HEK293 (cell line): ENCODE measurements at regions not wholly inside any gene's neighbourhood (a gene's known extent, or its start where the extent isn't known, plus 50 kb on each side); places are given as distances from the start of the nearest gene placed in this dataset.

Source experiments
- ZFP41 ChIP-seq: fragments of 450-650 bp; formaldehyde crosslinking; IDR thresholded peaks from 2 replicates; pipeline ENCODE4 v1.5.1; 2016; ENCODE audit warnings: missing biosample characterization, missing genetic modification characterization, borderline replicate concordance
- ZNF274 ChIP-seq, 2 experiments: fragments of 200-500 bp in 1 of 2; fragments of 450-650 bp in 1 of 2; sonication (Bioruptor generic) in 1 of 2; formaldehyde crosslinking in 1 of 2; IDR thresholded peaks; 2 replicates each; pipeline versions ENCODE4 v1.5.1 to v1.6.1; 2014 to 2016; ENCODE audit warnings: borderline replicate concordance in 1 of 2, inconsistent platforms in 1 of 2, low read length in 1 of 2, missing biosample characterization in 1 of 2, missing genetic modification characterization in 1 of 2
- ZNF830 ChIP-seq: fragments of 450-650 bp; IDR thresholded peaks from 2 replicates; pipeline ENCODE4 v1.5.0; 2018; ENCODE audit warnings: missing biosample characterization, missing genetic modification characterization, low read depth, mild to moderate bottlenecking, moderate library complexity
- ZSCAN30 ChIP-seq: fragments of 450-650 bp; IDR thresholded peaks from 2 replicates; pipeline ENCODE4 v1.5.1; 2018; ENCODE audit warnings: missing biosample characterization, mild to moderate bottlenecking, missing genetic modification characterization, moderate library complexity
- TF ChIP-seq, protein P1 (sequence below): fragments of 450-650 bp; formaldehyde crosslinking; IDR thresholded peaks from 2 replicates; pipeline ENCODE4 v1.5.1; 2016; ENCODE audit warnings: missing biosample characterization, missing genetic modification characterization

DNA sequence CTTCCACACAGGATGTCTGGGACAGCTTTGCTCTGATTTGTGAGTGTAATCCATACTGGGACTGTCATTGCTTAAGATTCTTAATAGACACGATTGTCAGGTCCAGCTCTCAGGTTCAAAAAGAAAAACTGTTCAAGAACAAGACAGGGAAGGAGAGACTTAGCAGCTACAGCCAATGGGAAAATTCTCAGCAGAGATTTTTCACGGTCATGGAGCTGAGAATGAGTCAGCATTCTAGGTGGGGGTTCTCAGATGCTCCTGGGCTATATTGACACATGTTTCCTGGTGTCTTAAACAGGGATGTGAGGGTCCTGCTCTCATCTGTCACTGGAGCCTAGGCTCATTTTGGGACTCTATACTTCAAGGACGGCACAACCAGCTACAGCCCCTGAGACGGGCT is 318.3 kb downstream of the RRAGC start:
- TF ChIP-seq, protein P1, sequence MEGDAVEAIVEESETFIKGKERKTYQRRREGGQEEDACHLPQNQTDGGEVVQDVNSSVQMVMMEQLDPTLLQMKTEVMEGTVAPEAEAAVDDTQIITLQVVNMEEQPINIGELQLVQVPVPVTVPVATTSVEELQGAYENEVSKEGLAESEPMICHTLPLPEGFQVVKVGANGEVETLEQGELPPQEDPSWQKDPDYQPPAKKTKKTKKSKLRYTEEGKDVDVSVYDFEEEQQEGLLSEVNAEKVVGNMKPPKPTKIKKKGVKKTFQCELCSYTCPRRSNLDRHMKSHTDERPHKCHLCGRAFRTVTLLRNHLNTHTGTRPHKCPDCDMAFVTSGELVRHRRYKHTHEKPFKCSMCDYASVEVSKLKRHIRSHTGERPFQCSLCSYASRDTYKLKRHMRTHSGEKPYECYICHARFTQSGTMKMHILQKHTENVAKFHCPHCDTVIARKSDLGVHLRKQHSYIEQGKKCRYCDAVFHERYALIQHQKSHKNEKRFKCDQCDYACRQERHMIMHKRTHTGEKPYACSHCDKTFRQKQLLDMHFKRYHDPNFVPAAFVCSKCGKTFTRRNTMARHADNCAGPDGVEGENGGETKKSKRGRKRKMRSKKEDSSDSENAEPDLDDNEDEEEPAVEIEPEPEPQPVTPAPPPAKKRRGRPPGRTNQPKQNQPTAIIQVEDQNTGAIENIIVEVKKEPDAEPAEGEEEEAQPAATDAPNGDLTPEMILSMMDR (tag by site-specific recombination) = no peak
- TF ChIP-seq ZNF830 (tag by site-specific recombination) = no peak
- no peak for TF ChIP-seq ZFP41
- TF ChIP-seq ZNF274 (IDR thresholded peaks at IDR 0.05; ENCODE audit: low read length) = no peak
- TF ChIP-seq ZNF274 (tag by site-specific recombination; IDR thresholded peaks at IDR 0.05; ENCODE audit: borderline replicate concordance) = no peak
- no peak for TF ChIP-seq ZSCAN30
